ENCODE measurements at regions not wholly inside any gene's neighbourhood (a gene's known extent, or its start where the extent isn't known, plus 50 kb on each side); places are given as distances from the start of the nearest gene placed in this dataset.

- TF ChIP-seq RXRA (IDR thresholded peaks at IDR 0.05; ENCODE audit: insufficient read depth, low read depth, low read length) (no peak), CREB1 (IDR thresholded peaks at IDR 0.05) (no peak), TBP (IDR thresholded peaks at IDR 0.05; ENCODE audit: low read depth, low read length) (no peak), SUZ12 (IDR thresholded peaks at IDR 0.05; ENCODE audit: low read length) (no peak), ZNF274 (IDR thresholded peaks at IDR 0.05; ENCODE audit: borderline replicate concordance, extremely low read depth, low read length) (no peak), CBX5 (IDR thresholded peaks at IDR 0.05; ENCODE audit: low read depth, low read length) (no peak)
Observed at GRCh38 chr13:44207476-44207875, 166.1 kb upstream of the SERP2 start (continued).
